GM12891 (cell line): ENCODE measurements at regions not wholly inside any gene's neighbourhood (a gene's known extent, or its start where the extent isn't known, plus 50 kb on each side); places are given as distances from the start of the nearest gene placed in this dataset.

ENCODE experiments used
- DNase-seq: peaks from one replicate; pipeline ENCODE4 v3.0.0; 2011; ENCODE audit warnings: low spot score; ENCODE audit not compliant: insufficient read length
- FAIRE-seq: peaks from 2 replicates; lab custom pipeline; 2011; peaks lifted over from hg19 to GRCh38; lab: Jason Lieb, UNC
- PAX5 ChIP-seq: IDR thresholded peaks from 2 replicates; pipeline ENCODE4 v1.6.1; 2011; ENCODE audit warnings: low read length, moderate library complexity, mild to moderate bottlenecking; ENCODE audit not compliant: insufficient read depth, severe bottlenecking
- POLR2A ChIP-seq: IDR thresholded peaks from 2 replicates; pipeline ENCODE4 v1.6.1; 2011; ENCODE audit warnings: low read depth, low read length, control low read depth
- POLR2AphosphoS5 ChIP-seq: IDR thresholded peaks from 2 replicates; pipeline ENCODE4 v1.6.1; 2011; ENCODE audit warnings: low read depth, low read length, control low read depth
- POU2F2 ChIP-seq: IDR thresholded peaks from 2 replicates; pipeline ENCODE4 v1.6.1; 2011; ENCODE audit warnings: low read depth, mild to moderate bottlenecking, control low read depth, low read length, moderate library complexity
- SPI1 ChIP-seq: IDR thresholded peaks from 2 replicates; pipeline ENCODE4 v1.6.1; 2011; ENCODE audit warnings: low read depth, low read length, control low read depth
- TAF1 ChIP-seq: IDR thresholded peaks from 2 replicates; pipeline ENCODE4 v1.6.1; 2011; ENCODE audit warnings: low read depth, low read length, control low read depth

DNA sequence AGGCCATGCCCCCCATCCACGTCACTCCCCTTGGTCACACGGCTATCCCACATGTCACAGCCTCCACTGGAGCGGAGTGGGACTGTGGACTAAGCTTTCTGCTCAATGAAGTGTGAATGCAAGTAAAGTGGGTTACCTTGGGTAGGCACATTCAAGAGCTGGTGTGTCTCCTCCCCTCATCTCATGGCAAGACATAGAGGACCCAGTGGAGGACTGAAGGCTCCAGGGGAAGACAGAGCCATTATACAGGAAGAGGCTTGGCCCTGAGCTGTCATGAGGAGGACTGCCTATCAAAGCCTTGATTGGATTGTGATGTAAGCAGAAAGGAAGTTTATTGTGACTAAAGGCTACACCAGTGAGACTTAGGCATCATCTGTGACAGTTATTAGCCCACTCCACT lies 129.2 kb upstream of the CCL2 start:
- FAIRE-seq (no peak), DNase-seq (no peak)
- TF ChIP-seq POLR2A (no peak), POU2F2 (no peak), POLR2AphosphoS5 (no peak), TAF1 (no peak), PAX5 (no peak), SPI1 (no peak)

DNA sequence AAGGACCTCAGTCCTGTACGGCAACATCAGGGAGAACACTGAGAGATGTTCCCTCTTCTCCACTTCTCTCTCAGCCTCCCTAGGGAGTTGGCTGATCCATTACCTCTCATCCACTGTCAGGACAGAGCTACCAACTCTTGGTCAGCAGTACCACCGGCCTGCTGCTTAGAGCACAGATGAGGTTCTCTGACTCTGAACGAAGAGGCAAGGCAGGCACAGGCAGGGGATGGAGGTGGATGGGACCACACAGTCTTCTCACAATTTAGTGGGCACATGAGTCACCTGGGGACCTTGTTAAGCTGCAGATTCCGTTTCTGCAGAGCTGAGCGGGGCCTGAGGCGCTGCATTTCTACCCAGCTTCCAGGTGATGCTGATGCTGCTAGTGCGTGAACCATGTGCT lies 128.6 kb upstream of the CCL2 start:
- DNase-seq (no peak), FAIRE-seq (no peak)
- TF ChIP-seq POLR2A (no peak), TAF1 (no peak), SPI1 (no peak), POU2F2 (no peak), POLR2AphosphoS5 (no peak), PAX5 (no peak)

- DNase-seq: peak; percentile 7
- TF ChIP-seq PAX5 (no peak), POLR2AphosphoS5 (no peak), POU2F2 (no peak), SPI1 (no peak), POLR2A (no peak), TAF1 (no peak)
- FAIRE-seq: no peak
Observed at GRCh38 chr17:34126965-34127364, 128.1 kb upstream of the CCL2 start.

GRCh38 chr17:34130544-34130943 lies 124.5 kb upstream of the CCL2 start:
- no peak for TF ChIP-seq POLR2A
- no peak for TF ChIP-seq POU2F2
- TF ChIP-seq TAF1: no peak
- no peak for TF ChIP-seq POLR2AphosphoS5
- TF ChIP-seq SPI1: no peak
- no peak for TF ChIP-seq PAX5
- no peak for FAIRE-seq
- DNase-seq: no peak

DNA sequence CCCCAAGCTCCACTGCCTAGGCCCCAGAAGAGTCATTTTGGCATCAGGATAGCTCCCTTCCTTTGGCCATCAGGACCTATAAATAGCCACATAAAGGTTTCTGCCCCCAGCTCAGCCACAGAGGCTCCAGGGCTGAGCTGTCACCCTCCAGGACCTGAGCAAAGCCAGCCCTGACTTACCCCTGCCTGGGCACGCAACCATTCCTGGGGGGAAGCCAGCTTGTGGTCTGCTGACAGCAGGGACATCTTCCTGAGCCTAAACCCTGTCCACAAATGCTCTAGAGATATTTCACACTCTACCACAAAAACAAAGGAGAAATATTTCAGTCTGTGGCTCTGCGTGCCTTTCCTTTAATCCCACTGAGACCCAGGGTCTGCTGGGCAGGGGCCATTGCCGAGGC lies 123.7 kb upstream of the CCL2 start:
- DNase-seq (no peak), FAIRE-seq (no peak)
- TF ChIP-seq POLR2AphosphoS5 (no peak), POU2F2 (no peak), SPI1 (no peak), POLR2A (no peak), TAF1 (no peak), PAX5 (no peak)

DNA sequence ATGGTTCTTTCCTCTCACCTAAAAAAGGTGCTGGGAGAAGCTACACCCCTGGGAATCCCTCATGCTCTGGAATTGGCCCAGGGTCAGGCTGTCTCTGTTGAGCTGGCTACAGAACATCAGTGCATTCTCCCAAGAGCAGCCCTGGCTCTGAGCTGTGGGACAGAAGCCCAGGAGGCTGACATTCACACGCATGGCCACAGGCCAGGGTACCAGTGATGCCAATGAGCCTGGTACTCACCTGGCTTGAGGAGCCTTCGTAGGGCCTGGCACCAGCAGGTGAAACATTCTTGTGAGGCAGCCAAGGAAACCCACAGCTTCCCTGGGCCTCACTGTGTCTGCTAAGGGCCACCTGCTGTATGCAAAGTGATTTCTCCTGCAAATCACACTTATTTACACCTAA lies 121.7 kb upstream of the CCL2 start:
- DNase-seq (no peak), FAIRE-seq (no peak)
- TF ChIP-seq SPI1 (no peak), PAX5 (no peak), TAF1 (no peak), POLR2A (no peak), POLR2AphosphoS5 (no peak), POU2F2 (no peak)

- no peak for FAIRE-seq
- no peak for DNase-seq
- no peak for TF ChIP-seq PAX5
- TF ChIP-seq POLR2A: no peak
- no peak for TF ChIP-seq TAF1
- no peak for TF ChIP-seq POU2F2
- no peak for TF ChIP-seq POLR2AphosphoS5
- no peak for TF ChIP-seq SPI1
Observed at GRCh38 chr17:34135841-34136240, 119.2 kb upstream of the CCL2 start.

GRCh38 chr17:34140006-34140405 lies 115.1 kb upstream of the CCL2 start:
- DNase-seq (no peak), FAIRE-seq (no peak)
- TF ChIP-seq PAX5 (no peak), POLR2AphosphoS5 (no peak), POU2F2 (no peak), SPI1 (no peak), TAF1 (no peak)

DNA sequence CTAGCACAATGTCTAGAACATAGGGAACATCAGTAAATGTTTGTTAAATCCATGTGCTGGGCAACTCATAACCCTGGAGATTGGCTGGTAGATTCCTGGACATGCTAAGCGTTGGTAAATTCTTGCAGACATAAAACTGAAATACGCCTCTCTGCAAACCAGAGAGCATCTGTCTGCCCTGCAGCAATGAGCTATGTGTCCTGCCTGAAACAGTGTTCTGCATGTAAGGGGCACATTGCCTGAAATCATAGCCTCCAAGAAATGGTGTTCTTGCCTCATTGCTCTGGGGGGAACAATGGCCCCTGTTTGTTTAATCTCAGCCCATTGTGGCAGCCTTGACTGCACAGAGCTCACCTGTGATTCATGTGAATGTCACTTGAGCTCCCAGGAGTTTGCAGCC lies 113.5 kb upstream of the CCL2 start:
- no peak for FAIRE-seq
- TF ChIP-seq TAF1: no peak
- TF ChIP-seq SPI1: no peak
- no peak for TF ChIP-seq PAX5
- no peak for DNase-seq

DNA sequence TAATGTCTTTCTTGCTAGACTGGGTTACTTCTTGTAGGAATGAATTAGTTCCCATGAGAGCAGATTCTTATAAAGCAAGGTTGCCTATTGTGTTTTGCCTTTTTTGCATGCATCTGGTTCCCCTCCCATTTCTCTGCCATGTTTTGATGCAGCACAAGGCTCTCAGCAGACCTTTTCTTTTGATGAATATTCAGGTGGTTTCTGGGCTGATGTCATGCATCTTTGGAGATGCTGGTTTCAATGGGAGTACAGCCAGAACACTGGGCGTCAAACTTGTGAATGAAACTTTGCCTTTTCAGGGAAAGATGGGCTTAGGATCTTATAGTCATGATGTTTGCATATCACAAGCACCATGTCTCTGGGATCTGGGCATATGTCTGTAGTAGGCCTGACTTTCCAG lies 111.7 kb upstream of the CCL2 start:
- no peak for DNase-seq
- no peak for TF ChIP-seq POLR2AphosphoS5
- no peak for TF ChIP-seq TAF1
- TF ChIP-seq POU2F2: no peak
- no peak for TF ChIP-seq POLR2A
- no peak for TF ChIP-seq SPI1
- no peak for FAIRE-seq

DNA sequence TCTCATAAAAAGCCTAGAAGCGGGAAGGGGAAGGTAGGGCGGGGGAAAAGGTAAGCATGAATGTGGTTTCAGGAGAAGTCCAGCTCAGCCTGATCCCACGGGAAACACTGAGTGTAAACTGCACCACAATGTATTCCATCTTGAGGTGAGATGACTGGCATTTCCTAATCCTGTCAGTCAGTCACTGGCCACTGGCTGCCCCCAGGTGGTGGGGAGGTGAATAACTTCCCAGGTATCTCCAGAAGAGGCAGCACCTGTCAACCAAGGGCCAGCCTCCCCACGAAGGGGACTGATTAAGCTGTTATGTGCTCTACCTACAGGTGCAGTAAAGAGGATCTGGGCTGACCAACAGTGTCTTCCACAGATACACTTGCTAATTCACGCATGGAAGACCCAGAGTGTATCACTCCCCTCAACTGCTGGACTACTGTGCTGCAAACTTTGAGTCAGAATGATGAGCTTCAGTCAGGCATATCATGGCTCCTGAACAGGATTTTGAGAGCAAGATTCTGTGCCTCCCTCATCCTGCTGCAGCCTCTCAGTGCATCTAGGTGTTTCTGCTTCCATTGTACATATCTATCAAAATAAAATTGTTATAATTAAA lies 108.5 kb upstream of the CCL2 start:
- TF ChIP-seq TAF1: no peak
- no peak for TF ChIP-seq POLR2AphosphoS5
- no peak for TF ChIP-seq SPI1
- no peak for TF ChIP-seq POU2F2
- no peak for TF ChIP-seq PAX5
- FAIRE-seq (peak; percentile 92), DNase-seq (peak; percentile 37)
